Gastrocnemius medialis (tissue), 4 donors: ENCODE measurements at regions not wholly inside any gene's neighbourhood (a gene's known extent, or its start where the extent isn't known, plus 50 kb on each side); places are given as distances from the start of the nearest gene placed in this dataset.

Experiments
- ATAC-seq, 2 donors: fragments of 150-250 bp; one replicate each; pipeline ENCODE4 v1.9.1; 2016
- DNase-seq, 2 donors: peaks; one replicate each; pipeline ENCODE4 v3.0.0-alpha.2; 2019
- H3K27ac ChIP-seq, 4 donors: fragments of 200-600 bp; sonication (generic); 1 replicate in 1 of 4; 2 replicates in 3 of 4; pipeline ENCODE4 v1.5.1; 2016 to 2018; ENCODE audit warnings: mild to moderate bottlenecking in 2 of 4, moderate library complexity in 1 of 4
- H3K27me3 ChIP-seq, 3 donors: fragments of 200-600 bp; sonication (generic) in 2 of 3; 1 replicate in 1 of 3; 2 replicates in 2 of 3; pipeline versions ENCODE4 v1.5.1 to v1.6.0; 2016 to 2019; ENCODE audit warnings: mild to moderate bottlenecking in 1 of 3, moderate library complexity in 1 of 3
- H3K36me3 ChIP-seq, 2 donors: fragments of 200-600 bp; sonication (generic) in 1 of 2; one replicate each; pipeline ENCODE4 v1.5.1; 2017 to 2018
- H3K4me1 ChIP-seq, 2 donors: fragments of 200-600 bp; sonication (generic) in 1 of 2; one replicate each; pipeline ENCODE4 v1.5.1; 2016 to 2017; ENCODE audit warnings: mild to moderate bottlenecking in 2 of 2
- H3K4me3 ChIP-seq, 4 donors: fragments of 200-600 bp; sonication (generic) in 3 of 4; 1 replicate in 1 of 4; 2 replicates in 3 of 4; pipeline ENCODE4 v1.5.1; 2016 to 2019; ENCODE audit warnings: mild to moderate bottlenecking in 2 of 4
- H3K9me3 ChIP-seq, 3 donors: fragments of 200-600 bp; sonication (generic) in 2 of 3; 1 replicate in 1 of 3; 2 replicates in 2 of 3; pipeline ENCODE4 v1.5.1; 2016 to 2019
- POLR2A ChIP-seq, 2 donors: fragments of 450-650 bp; IDR thresholded peaks; one replicate each; pipeline ENCODE4 v1.6.1; 2017; ENCODE audit warnings: antibody characterized with exemption in 2 of 2, mild to moderate bottlenecking in 2 of 2, moderate library complexity in 2 of 2
- in situ Hi-C, 4 donors: fragments of 200-750 bp; cut with MboI; loops; one replicate each; pipeline versions ENCODE4 v1.15.0 to v1.8.0; 2017; ENCODE audit warnings: low sequenced_read_pairs in 4 of 4
- intact Hi-C: fragments of 100-400 bp; cut with DNase I; formaldehyde crosslinking; loops from one replicate; pipeline ENCODE4 v1.15.1; 2023; ENCODE audit warnings: low total_unique reads
- TF ChIP-seq, protein P1 (sequence below), 5 experiments: fragments of 450-650 bp in 3 of 5; fragments of 200-600 bp in 2 of 5; sonication (generic) in 2 of 5; IDR thresholded peaks in 4 of 5; conservative IDR thresholded peaks in 1 of 5; 1 replicate in 4 of 5; 2 replicates in 1 of 5; pipeline ENCODE4 v1.5.1; 2016 to 2019; ENCODE audit warnings: antibody characterized with exemption in 5 of 5, mild to moderate bottlenecking in 3 of 5, moderate library complexity in 3 of 5

DNA sequence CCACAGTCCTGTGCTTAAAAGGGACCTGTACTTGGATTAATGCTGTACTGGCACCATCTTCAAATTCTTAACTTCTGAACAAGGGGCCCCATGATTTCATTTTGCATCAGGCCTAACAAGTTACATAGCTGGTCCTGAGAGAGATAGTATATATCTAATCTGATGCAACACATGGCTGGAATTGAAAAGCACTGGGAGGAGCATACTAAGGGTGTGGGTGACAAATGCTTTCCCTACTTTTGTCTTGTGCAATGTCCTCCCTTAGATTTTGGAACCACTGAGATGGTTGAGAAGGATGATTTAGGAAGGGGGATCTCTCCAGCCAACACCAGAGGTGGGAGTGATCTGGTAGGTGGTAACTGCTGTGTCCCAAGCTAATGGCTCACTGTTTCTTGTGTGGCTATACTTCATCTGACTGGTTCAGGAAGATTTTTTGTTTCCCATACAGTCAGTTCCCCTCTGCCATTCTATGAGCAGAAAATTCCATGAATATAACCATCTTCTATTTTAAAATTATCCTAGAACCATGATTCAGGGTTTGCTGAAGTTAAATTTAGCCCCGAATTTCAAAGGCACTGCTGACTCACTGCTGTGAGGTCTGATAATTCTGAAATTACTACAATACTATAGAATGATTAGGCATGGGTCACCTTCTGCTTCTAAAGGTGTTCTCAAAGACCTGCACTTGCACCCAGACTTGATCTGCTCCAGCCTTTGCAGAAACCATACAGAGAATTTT, 108.3 kb upstream of the NCKAP5 start:
- no peak for DNase-seq

DNA sequence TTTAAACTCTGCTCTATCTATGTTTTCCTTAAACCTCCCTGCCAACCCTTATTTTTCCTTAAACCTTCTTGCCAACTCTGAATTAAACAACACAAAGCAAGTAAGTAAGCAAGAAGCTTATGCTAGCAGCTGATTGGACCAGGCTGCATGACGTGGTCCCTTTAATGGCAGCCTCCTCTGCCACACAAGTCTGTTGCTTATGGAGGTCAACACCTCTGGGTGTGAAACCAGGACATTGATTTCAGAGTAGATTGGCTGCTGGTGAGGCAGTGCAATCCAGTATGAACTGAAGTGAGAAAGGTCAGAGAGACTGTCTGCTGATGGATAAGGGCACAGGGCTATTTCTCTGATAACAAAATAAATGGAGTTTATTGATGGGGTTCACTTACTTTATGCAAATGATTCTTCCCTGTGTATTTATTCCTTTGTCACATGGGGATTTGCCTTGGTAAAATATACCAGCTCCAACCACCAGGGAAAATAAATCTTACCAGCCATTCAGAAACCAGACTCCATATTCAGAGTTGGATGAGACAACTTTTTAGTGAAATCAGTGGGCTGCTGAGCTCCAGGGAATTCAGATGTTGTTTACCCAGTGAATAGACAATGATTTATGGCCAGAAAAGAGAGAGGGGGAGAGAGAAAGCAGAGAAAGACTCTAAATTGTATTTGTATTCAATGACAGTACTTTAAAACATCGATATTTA, 112.2 kb upstream of the NCKAP5 start:
- Histone ChIP-seq H3K27ac (no peak overlapping the region), H3K36me3 (no peaks in the 10 kb centered on the region), H3K27me3 (no peaks in the 10 kb centered on the region), H3K4me3 (no peak overlapping the region), H3K9me3 (no peaks in the 10 kb centered on the region), H3K4me1 (peaks cover 1 to 3% of the 10 kb centered on the region in 2 donors)
- TF ChIP-seq, protein P1, sequence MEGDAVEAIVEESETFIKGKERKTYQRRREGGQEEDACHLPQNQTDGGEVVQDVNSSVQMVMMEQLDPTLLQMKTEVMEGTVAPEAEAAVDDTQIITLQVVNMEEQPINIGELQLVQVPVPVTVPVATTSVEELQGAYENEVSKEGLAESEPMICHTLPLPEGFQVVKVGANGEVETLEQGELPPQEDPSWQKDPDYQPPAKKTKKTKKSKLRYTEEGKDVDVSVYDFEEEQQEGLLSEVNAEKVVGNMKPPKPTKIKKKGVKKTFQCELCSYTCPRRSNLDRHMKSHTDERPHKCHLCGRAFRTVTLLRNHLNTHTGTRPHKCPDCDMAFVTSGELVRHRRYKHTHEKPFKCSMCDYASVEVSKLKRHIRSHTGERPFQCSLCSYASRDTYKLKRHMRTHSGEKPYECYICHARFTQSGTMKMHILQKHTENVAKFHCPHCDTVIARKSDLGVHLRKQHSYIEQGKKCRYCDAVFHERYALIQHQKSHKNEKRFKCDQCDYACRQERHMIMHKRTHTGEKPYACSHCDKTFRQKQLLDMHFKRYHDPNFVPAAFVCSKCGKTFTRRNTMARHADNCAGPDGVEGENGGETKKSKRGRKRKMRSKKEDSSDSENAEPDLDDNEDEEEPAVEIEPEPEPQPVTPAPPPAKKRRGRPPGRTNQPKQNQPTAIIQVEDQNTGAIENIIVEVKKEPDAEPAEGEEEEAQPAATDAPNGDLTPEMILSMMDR (IDR thresholded peaks at IDR 0.05 in 4 of 5, conservative IDR thresholded peaks at IDR 0.05 in 1 of 5): no peak
- TF ChIP-seq POLR2A (IDR thresholded peaks at IDR 0.05): no peak
- intact Hi-C loops (no loop called here), in situ Hi-C loops (no loop called here)
- ATAC-seq: no peak
- no peak for DNase-seq

More for the DNA sequence above, 108.3 kb upstream of the NCKAP5 start:
- intact Hi-C loops: loop anchor here (10.0 kb wide), 1 partner anchor 98 kb away; no protein-coding TSS in a partner anchor
- no peak for ATAC-seq
- Histone ChIP-seq H3K9me3 (no peaks in the 10 kb centered on the region), H3K27me3 (no peaks in the 10 kb centered on the region), H3K27ac (no peak overlapping the region), H3K4me1 (peaks cover 4 to 24% of the 10 kb centered on the region in 2 donors), H3K36me3 (no peaks in the 10 kb centered on the region), H3K4me3 (no peak overlapping the region)
- TF ChIP-seq POLR2A (IDR thresholded peaks at IDR 0.05): no peak
- TF ChIP-seq, protein P1 (IDR thresholded peaks at IDR 0.05 in 4 of 5, conservative IDR thresholded peaks at IDR 0.05 in 1 of 5): no peak
- in situ Hi-C loops: no loop called here

DNA sequence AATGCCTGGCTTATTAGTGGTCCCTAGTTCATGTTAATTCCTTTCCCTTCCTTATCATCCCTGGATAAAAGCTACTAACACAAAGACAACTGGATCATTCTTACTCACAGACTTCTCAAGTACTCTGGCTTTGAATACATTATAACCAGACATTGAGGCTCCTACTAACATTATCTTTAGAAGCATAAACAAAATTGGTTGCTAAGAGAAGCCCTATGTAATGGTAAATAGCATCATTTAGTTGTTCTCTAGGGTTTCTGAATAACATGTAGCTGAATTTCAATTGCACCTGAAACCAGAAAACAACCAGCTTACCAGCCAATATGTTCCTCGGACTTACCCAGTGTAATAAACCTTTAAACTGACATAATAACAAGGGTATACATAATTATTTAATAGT, 114.1 kb upstream of the NCKAP5 start:
- intact Hi-C loops (no loop called here), in situ Hi-C loops (no loop called here)
- no peak overlapping the region for H3K27ac ChIP-seq
- no peak for DNase-seq
- no peaks in the 10 kb centered on the region for H3K4me1 ChIP-seq
- H3K9me3 ChIP-seq: no peaks in the 10 kb centered on the region
- no peaks in the 10 kb centered on the region for H3K27me3 ChIP-seq
- H3K4me3 ChIP-seq: no peak overlapping the region
- TF ChIP-seq, protein P1 (IDR thresholded peaks at IDR 0.05 in 4 of 5, conservative IDR thresholded peaks at IDR 0.05 in 1 of 5): no peak
- no peak for TF ChIP-seq POLR2A (IDR thresholded peaks at IDR 0.05)
- H3K36me3 ChIP-seq: no peaks in the 10 kb centered on the region
- ATAC-seq: no peak

DNA sequence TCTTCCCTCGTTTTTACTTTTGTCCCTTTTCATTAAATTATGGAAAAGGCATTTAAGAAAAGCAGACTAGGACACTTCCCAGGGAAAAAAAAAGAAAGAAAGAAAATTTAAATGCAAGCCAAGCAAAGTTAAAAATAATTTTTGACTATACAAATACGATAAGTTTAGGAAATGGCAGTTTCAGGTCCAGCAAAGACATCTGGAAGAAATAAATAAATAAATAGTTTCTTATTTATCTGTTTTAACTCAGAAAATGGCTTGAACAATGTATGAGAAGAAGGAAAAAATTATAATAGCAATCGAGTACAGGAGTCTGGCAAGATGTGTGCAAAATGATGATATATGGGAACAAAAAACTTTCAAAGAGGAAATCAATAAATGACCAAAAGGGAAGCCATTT, 114.6 kb upstream of the NCKAP5 start:
- H3K36me3 ChIP-seq: no peaks in the 10 kb centered on the region
- intact Hi-C loops: no loop called here
- no peak for DNase-seq
- H3K4me1 ChIP-seq: no peaks in the 10 kb centered on the region
- no peak for TF ChIP-seq POLR2A (IDR thresholded peaks at IDR 0.05)
- TF ChIP-seq, protein P1 (IDR thresholded peaks at IDR 0.05 in 4 of 5, conservative IDR thresholded peaks at IDR 0.05 in 1 of 5): no peak
- in situ Hi-C loops: no loop called here
- no peak for ATAC-seq
- H3K27me3 ChIP-seq: no peaks in the 10 kb centered on the region
- no peaks in the 10 kb centered on the region for H3K9me3 ChIP-seq
- no peak overlapping the region for H3K27ac ChIP-seq
- no peak overlapping the region for H3K4me3 ChIP-seq
